OCI-LY7 (cell line): ENCODE measurements at regions not wholly inside any gene's neighbourhood (a gene's known extent, or its start where the extent isn't known, plus 50 kb on each side); places are given as distances from the start of the nearest gene placed in this dataset.

ENCODE experiments used
- BruUV-seq: library from RNA; stranded (reverse); fragments of 400-500 nt; replicated peaks from 2 replicates; lab custom pipeline; 2021; lab: Mats Ljungman, UMichigan
- CTCF ChIA-PET: fragments of 300-600 bp; sonication (Branson Sonifier 250); formaldehyde crosslinking; loops from one replicate; lab custom pipeline; 2022; ENCODE audit warnings: antibody characterized with exemption; ENCODE audit not compliant: unreplicated experiment; lab: Charles Lee
- POLR2A ChIA-PET: fragments of 300-600 bp; sonication (Branson Sonifier 250); formaldehyde crosslinking; loops from one replicate; lab custom pipeline; 2022; ENCODE audit warnings: antibody characterized with exemption; lab: Charles Lee
- DNase-seq: peaks from one replicate; pipeline ENCODE4 v3.0.0-alpha.2; 2015; ENCODE audit warnings: low spot score
- H2AFZ ChIP-seq: fragments of 200-600 bp; sonication (generic), shearing (Covaris generic); 2 replicates; pipeline ENCODE4 v1.6.1; 2014; ENCODE audit warnings: mild to moderate bottlenecking, antibody characterized with exemption, low read length, moderate library complexity
- H3K27ac ChIP-seq: fragments of 200-600 bp; sonication (generic); 2 replicates; pipeline ENCODE4 v1.5.1; 2014; ENCODE audit warnings: mixed run types, low read depth, mild to moderate bottlenecking, moderate library complexity, low read length, inconsistent platforms; ENCODE audit not compliant: poor library complexity, severe bottlenecking
- H3K36me3 ChIP-seq: fragments of 200-600 bp; sonication (generic); 2 replicates; pipeline ENCODE4 v1.6.1; 2014; ENCODE audit warnings: mild to moderate bottlenecking, antibody characterized with exemption, low read length, moderate library complexity, mixed read lengths; ENCODE audit not compliant: insufficient read depth
- H3K4me1 ChIP-seq: fragments of 200-600 bp; sonication (generic); 2 replicates; pipeline ENCODE4 v1.5.1; 2014; ENCODE audit warnings: mild to moderate bottlenecking, low read length; ENCODE audit not compliant: insufficient read depth, poor library complexity, severe bottlenecking
- H3K4me2 ChIP-seq: fragments of 200-600 bp; sonication (generic); 2 replicates; pipeline ENCODE4 v1.6.1; 2014; ENCODE audit warnings: mild to moderate bottlenecking, low read length
- H3K4me3 ChIP-seq: fragments of 200-600 bp; sonication (generic); 2 replicates; pipeline ENCODE4 v1.5.1; 2014; ENCODE audit warnings: mild to moderate bottlenecking, low read depth, low read length; ENCODE audit not compliant: poor library complexity, severe bottlenecking
- H3K79me2 ChIP-seq: fragments of 200-600 bp; sonication (generic); 2 replicates; pipeline ENCODE4 v1.6.1; 2016; ENCODE audit warnings: low read depth, mild to moderate bottlenecking, low read length, moderate library complexity, mixed read lengths; ENCODE audit not compliant: insufficient read depth
- H3K9me2 ChIP-seq: fragments of 200-600 bp; sonication (generic); 2 replicates; pipeline ENCODE4 v1.6.1; 2016; ENCODE audit warnings: mild to moderate bottlenecking, low read length, mixed read lengths; ENCODE audit not compliant: insufficient read depth
- H3K9me3 ChIP-seq: fragments of 200-600 bp; sonication (generic); 2 replicates; pipeline ENCODE4 v1.6.1; 2014; ENCODE audit warnings: mild to moderate bottlenecking, mixed run types, low read length, mixed read lengths
- H4K20me1 ChIP-seq: fragments of 200-600 bp; sonication (generic); 2 replicates; pipeline ENCODE4 v1.6.1; 2014; ENCODE audit warnings: mild to moderate bottlenecking, antibody characterized with exemption, low read length, moderate library complexity, mixed read lengths; ENCODE audit not compliant: insufficient read depth
- EZH2phosphoT487 ChIP-seq: fragments of 200-600 bp; sonication (generic); IDR thresholded peaks from 2 replicates; pipeline ENCODE4 v1.6.1; 2018; ENCODE audit warnings: low read depth, borderline replicate concordance, mild to moderate bottlenecking, mixed run types, antibody characterized with exemption, low read length, moderate library complexity, mixed read lengths
- intact Hi-C: fragments of 100-400 bp; cut with micrococcal nuclease; formaldehyde crosslinking; loops from one replicate; pipeline ENCODE4 v1.10.0; 2022; ENCODE audit not compliant: unreplicated experiment
- TF ChIP-seq, protein P1 (sequence below): fragments of 200-600 bp; sonication (generic); conservative IDR thresholded peaks from 2 replicates; pipeline ENCODE4 v1.5.1; 2014; ENCODE audit warnings: mild to moderate bottlenecking, antibody characterized with exemption, low read length, moderate library complexity, mixed read lengths

DNA sequence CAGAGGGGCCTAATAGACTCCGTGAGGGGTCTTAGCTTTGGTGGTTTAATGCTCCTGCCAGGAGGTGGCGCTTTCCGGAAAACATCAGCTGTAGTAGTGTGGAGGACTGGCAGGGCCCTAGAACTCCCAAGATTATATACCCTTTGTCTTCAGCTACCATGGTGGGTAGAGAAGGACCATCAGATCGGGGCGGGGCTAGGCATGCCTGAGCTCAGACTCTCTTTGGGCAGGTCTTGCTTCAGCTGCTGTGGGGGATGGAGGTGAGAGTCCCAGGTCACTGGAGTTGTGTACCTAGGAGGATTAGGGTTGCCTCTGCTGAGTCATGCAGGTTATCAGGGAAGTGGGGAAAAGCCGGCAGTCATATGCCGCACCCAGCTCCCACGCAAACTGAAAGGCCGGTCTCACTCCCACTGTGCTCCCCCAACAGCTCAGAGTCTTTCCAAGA is 63.0 kb upstream of the AGA start:
- CTCF ChIA-PET, result no interaction called here

GRCh38 chr4:177508662-177509061 is 66.4 kb upstream of the AGA start:
- intact Hi-C loops, result no loop called here
- Histone ChIP-seq H3K4me2 (no peak overlapping the region), H3K27ac (no peak overlapping the region), H3K9me2 (no peaks in the 10 kb centered on the region), H3K79me2 (no peaks in the 10 kb centered on the region), H2AFZ (no peak overlapping the region), H3K4me3 (no peak overlapping the region), H3K4me1 (no peaks in the 10 kb centered on the region), H4K20me1 (no peaks in the 10 kb centered on the region), H3K9me3 (no peaks in the 10 kb centered on the region), H3K36me3 (no peaks in the 10 kb centered on the region)
- TF ChIP-seq, protein P1, sequence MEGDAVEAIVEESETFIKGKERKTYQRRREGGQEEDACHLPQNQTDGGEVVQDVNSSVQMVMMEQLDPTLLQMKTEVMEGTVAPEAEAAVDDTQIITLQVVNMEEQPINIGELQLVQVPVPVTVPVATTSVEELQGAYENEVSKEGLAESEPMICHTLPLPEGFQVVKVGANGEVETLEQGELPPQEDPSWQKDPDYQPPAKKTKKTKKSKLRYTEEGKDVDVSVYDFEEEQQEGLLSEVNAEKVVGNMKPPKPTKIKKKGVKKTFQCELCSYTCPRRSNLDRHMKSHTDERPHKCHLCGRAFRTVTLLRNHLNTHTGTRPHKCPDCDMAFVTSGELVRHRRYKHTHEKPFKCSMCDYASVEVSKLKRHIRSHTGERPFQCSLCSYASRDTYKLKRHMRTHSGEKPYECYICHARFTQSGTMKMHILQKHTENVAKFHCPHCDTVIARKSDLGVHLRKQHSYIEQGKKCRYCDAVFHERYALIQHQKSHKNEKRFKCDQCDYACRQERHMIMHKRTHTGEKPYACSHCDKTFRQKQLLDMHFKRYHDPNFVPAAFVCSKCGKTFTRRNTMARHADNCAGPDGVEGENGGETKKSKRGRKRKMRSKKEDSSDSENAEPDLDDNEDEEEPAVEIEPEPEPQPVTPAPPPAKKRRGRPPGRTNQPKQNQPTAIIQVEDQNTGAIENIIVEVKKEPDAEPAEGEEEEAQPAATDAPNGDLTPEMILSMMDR, result no peak
- no peak for TF ChIP-seq EZH2phosphoT487
- ChIA-PET POLR2A (interaction anchor here (0.5 to 0.8 kb wide), 4 partner anchors 9 to 882 kb away, joined by 3 read pairs; no protein-coding TSS in a partner anchor), CTCF (no interaction called here)
- BruUV-seq, result no TSS peak
- no peak for DNase-seq

More for the DNA sequence above, 63.0 kb upstream of the AGA start:
- Histone ChIP-seq H3K79me2 (no peaks in the 10 kb centered on the region), H3K4me3 (no peak overlapping the region), H3K4me1 (no peaks in the 10 kb centered on the region), H2AFZ (no peak overlapping the region), H3K4me2 (no peak overlapping the region), H3K9me3 (no peaks in the 10 kb centered on the region), H3K27ac (no peak overlapping the region), H3K9me2 (no peaks in the 10 kb centered on the region), H4K20me1 (no peaks in the 10 kb centered on the region), H3K36me3 (no peaks in the 10 kb centered on the region)
- DNase-seq, result no peak
- no TSS peak for BruUV-seq
- POLR2A ChIA-PET, result interaction anchor here (0.5 to 1.4 kb wide), 2 partner anchors 11 to 1089 kb away, joined by 3 to 9 read pairs; no protein-coding TSS in a partner anchor
- TF ChIP-seq, protein P1, result peak; percentile 38; the same call in 1 of the 2 replicates
- no peak for TF ChIP-seq EZH2phosphoT487
- intact Hi-C loops, result no loop called here

DNA sequence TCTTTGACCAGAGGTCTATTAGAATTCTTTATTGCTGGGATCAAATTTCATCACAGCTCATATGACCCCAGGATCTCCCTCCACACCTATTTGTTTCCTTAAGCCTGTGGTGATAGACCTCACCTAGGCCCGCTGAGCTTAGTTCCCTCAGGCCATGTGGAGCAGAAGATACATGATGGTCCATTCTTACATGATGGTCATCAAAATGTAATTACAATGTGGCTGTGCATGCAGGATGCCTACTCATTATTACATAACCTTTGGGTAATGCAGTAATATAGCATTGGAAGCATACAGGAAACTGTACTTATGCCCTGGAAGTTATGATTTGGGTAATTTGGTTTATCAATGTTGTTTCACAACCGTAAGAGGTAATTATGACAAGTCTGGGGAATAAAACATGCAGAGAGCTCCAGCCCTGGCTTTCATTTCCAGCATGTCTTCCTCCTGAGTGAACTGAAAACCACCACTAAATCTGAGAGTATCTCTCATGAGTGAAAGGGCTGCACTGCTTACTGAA is 67.0 kb upstream of the AGA start:
- Histone ChIP-seq H3K9me2 (no peaks in the 10 kb centered on the region), H3K27ac (no peak overlapping the region), H3K4me2 (no peak overlapping the region), H2AFZ (no peak overlapping the region), H3K9me3 (no peaks in the 10 kb centered on the region), H4K20me1 (no peaks in the 10 kb centered on the region), H3K79me2 (no peaks in the 10 kb centered on the region), H3K4me1 (no peaks in the 10 kb centered on the region), H3K36me3 (no peaks in the 10 kb centered on the region), H3K4me3 (no peak overlapping the region)
- intact Hi-C loops, result no loop called here
- CTCF ChIA-PET, result no interaction called here
- no TSS peak for BruUV-seq
- no peak for TF ChIP-seq EZH2phosphoT487
- TF ChIP-seq, protein P1, result no peak
- DNase-seq, result no peak
- POLR2A ChIA-PET, result interaction anchor here (0.5 to 0.8 kb wide), 4 partner anchors 8 to 883 kb away, joined by 3 read pairs; no protein-coding TSS in a partner anchor
